ENCODE measurements at regions not wholly inside any gene's neighbourhood (a gene's known extent, or its start where the extent isn't known, plus 50 kb on each side); places are given as distances from the start of the nearest gene placed in this dataset.
A peak's percentile ranks its signal among the peaks of the same experiment; 100 is the strongest.
"Not testable (repeated sequence)": the region's sequence is repeated elsewhere in the genome, so short reads cannot be mapped to it uniquely, and the experiment has no call there.

DNA sequence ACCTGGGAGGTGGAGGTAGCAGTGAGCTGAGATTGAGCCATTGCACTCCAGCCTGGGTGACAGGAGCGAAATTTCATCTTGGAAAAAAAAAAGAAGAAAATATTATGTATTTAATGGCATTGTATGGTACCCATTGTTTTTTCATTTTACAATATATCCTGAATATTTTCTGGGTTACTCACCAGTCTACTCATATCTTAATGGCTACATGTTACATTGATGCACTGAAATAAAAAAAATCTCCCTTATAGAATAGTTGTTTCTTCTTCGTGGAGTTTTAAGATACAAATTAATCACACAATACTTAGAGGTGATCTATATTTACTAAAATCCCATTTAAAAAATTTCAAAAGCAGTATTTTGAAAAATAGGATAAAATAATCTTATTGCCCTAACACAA is 66.3 kb upstream of the XPO1 start:
- Histone ChIP-seq H3K36me3 (ENCODE audit: control insufficient read depth, insufficient read depth, low read length) (no peaks in the 10 kb centered on the region), H3K27me3 (ENCODE audit: control insufficient read depth, insufficient read depth, low read length) (no peaks in the 10 kb centered on the region), H3K4me3 (ENCODE audit: low read depth, low read length) (no peak overlapping the region)
- TF ChIP-seq, protein P1, sequence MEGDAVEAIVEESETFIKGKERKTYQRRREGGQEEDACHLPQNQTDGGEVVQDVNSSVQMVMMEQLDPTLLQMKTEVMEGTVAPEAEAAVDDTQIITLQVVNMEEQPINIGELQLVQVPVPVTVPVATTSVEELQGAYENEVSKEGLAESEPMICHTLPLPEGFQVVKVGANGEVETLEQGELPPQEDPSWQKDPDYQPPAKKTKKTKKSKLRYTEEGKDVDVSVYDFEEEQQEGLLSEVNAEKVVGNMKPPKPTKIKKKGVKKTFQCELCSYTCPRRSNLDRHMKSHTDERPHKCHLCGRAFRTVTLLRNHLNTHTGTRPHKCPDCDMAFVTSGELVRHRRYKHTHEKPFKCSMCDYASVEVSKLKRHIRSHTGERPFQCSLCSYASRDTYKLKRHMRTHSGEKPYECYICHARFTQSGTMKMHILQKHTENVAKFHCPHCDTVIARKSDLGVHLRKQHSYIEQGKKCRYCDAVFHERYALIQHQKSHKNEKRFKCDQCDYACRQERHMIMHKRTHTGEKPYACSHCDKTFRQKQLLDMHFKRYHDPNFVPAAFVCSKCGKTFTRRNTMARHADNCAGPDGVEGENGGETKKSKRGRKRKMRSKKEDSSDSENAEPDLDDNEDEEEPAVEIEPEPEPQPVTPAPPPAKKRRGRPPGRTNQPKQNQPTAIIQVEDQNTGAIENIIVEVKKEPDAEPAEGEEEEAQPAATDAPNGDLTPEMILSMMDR (IDR thresholded peaks at IDR 0.05; ENCODE audit: insufficient read depth, low read length, poor library complexity, severe bottlenecking), result no peak
- no peak for DNase-seq (ENCODE audit: low read depth)

DNA sequence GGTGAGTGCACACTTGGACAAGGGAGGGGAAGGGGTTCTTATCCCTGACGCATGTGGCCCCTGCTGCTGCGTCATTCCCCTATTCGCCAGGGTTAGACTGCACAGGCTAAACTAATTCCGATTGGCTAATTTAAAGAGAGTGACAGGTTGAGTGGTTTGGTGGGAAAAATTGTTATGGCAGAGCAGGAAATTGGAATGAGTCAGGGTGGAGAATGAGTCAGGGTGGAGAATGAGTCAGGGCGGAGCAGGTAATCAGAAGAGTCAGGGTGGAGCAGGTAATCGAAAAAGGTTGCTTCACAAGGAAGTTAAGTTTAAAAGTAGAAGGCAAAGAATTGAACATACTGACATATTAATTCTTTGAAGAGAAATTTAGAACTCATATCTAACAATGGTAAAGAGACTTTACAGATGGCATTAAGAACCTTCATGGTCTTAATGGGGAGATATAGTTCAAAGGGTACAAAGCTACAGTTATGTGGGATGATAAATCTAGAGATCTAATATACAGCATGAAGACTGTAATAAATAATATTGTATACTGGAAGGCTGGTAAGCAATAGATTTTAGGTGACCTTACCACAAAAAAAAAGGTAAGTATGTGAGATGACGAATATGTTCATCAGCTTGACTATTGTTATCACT is 60.5 kb upstream of the XPO1 start:
- DNase-seq (ENCODE audit: low read depth), result peak; percentile 26
- not testable (repeated sequence) for H3K36me3 ChIP-seq (ENCODE audit: control insufficient read depth, insufficient read depth, low read length); H3K4me3 ChIP-seq (ENCODE audit: low read depth, low read length); H3K27me3 ChIP-seq (ENCODE audit: control insufficient read depth, insufficient read depth, low read length)

- Histone ChIP-seq H3K36me3 (ENCODE audit: control insufficient read depth, insufficient read depth, low read length) (no peaks in the 10 kb centered on the region), H3K27me3 (ENCODE audit: control insufficient read depth, insufficient read depth, low read length) (no peaks in the 10 kb centered on the region), H3K4me3 (ENCODE audit: low read depth, low read length) (no peak overlapping the region)
- TF ChIP-seq, protein P1 (IDR thresholded peaks at IDR 0.05; ENCODE audit: insufficient read depth, low read length, poor library complexity, severe bottlenecking), result no peak
- no peak for DNase-seq (ENCODE audit: low read depth)
Observed at GRCh38 chr2:61597300-61598289, 59.4 kb upstream of the XPO1 start.

DNA sequence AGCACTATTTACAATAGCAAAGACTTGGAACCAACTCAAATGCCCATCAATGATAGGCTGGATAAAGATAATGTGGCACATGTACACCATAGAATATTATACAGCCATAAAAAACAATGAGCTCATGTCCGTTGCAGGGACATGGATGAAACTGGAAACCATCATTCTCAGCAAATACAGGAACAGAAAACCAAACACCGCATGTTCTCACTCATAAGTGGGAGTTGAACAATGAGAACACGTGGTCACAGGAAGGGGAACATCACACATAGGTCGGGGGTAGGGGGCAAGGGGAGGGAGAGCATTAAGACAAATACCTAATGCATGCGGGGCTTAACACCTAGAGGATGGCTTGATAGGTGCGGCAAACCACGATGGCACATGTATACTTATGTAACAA is 56.0 kb upstream of the XPO1 start:
- H3K36me3 ChIP-seq (ENCODE audit: control insufficient read depth, insufficient read depth, low read length); DNase-seq (ENCODE audit: low read depth); H3K4me3 ChIP-seq (ENCODE audit: low read depth, low read length); H3K27me3 ChIP-seq (ENCODE audit: control insufficient read depth, insufficient read depth, low read length): not testable (repeated sequence)

DNA sequence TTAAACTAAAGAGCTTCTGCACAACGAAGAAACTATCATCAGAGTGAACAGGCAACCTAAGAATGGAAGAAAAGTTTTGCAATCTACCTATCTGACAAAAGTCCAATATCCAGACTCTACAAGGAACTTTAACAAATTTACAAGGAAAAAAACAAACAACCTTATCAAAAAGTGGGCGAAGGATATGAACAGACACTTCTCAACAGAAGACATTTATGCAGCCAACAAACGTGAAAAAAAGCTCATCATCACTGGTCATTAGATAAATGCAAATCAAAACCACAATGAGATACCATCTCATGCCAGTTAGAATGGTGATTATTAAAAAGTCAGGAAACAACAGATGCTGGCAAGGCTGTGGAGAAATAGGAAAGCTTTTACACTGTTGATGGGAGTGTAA is 55.5 kb upstream of the XPO1 start:
- not testable (repeated sequence) for H3K27me3 ChIP-seq (ENCODE audit: control insufficient read depth, insufficient read depth, low read length); H3K4me3 ChIP-seq (ENCODE audit: low read depth, low read length); DNase-seq (ENCODE audit: low read depth); H3K36me3 ChIP-seq (ENCODE audit: control insufficient read depth, insufficient read depth, low read length)

- TF ChIP-seq, protein P1 (IDR thresholded peaks at IDR 0.05; ENCODE audit: insufficient read depth, low read length, poor library complexity, severe bottlenecking), result no peak
Observed at GRCh38 chr2:61590214-61590613, 52.1 kb upstream of the XPO1 start.

GRCh38 chr2:61588566-61588965 is 50.4 kb upstream of the XPO1 start:
- Histone ChIP-seq H3K4me3 (ENCODE audit: low read depth, low read length) (no peak overlapping the region), H3K27me3 (ENCODE audit: control insufficient read depth, insufficient read depth, low read length) (no peaks in the 10 kb centered on the region), H3K36me3 (ENCODE audit: control insufficient read depth, insufficient read depth, low read length) (no peaks in the 10 kb centered on the region)
- DNase-seq (ENCODE audit: low read depth), result no peak
- TF ChIP-seq, protein P1 (IDR thresholded peaks at IDR 0.05; ENCODE audit: insufficient read depth, low read length, poor library complexity, severe bottlenecking), result no peak

More at GRCh38 chr2:61590214-61590613, 52.1 kb upstream of the XPO1 start:
- H3K4me3 ChIP-seq (ENCODE audit: low read depth, low read length), result no peak overlapping the region
- DNase-seq (ENCODE audit: low read depth), result no peak
- no peaks in the 10 kb centered on the region for H3K36me3 ChIP-seq (ENCODE audit: control insufficient read depth, insufficient read depth, low read length)
- no peaks in the 10 kb centered on the region for H3K27me3 ChIP-seq (ENCODE audit: control insufficient read depth, insufficient read depth, low read length)

All from kidney epithelial cell (primary cell).